GM18520 (cell line): ENCODE measurements at regions not wholly inside any gene's neighbourhood (a gene's known extent, or its start where the extent isn't known, plus 50 kb on each side); places are given as distances from the start of the nearest gene placed in this dataset.
"Not testable (repeated sequence)": the region's sequence is repeated elsewhere in the genome, so short reads cannot be mapped to it uniquely, and the experiment has no call there.

Experiments
- ATAC-seq: cut with Tn5 transposase; IDR thresholded peaks from one replicate; pipeline ENCODE4 v1.9.1; 2021; ENCODE audit not compliant: unreplicated experiment

GRCh38 chr5:90073026-90073570 lies 336.5 kb downstream of the CETN3 start:
- not testable (repeated sequence) for ATAC-seq

DNA sequence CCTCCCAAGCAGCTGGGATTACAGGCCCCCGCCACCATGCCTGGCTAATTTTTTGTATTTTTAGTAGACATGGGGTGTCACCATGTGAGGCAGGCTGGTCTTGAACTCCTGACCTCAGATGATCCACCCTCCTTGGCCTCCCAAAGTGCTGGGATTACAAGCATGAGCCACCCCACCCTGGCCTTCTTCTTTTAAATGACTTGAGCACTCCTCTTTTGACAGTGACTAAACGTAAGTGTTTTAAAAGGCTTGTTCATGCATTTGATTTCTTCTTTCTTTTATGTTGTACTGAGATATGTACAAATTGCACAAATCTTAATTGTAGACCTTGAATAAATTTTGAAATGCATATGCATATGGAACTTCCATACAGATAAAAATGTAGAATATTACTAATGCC lies 337.9 kb downstream of the CETN3 start:
- no peak for ATAC-seq

GRCh38 chr5:90071066-90071465 lies 338.5 kb downstream of the CETN3 start:
- no peak for ATAC-seq

DNA sequence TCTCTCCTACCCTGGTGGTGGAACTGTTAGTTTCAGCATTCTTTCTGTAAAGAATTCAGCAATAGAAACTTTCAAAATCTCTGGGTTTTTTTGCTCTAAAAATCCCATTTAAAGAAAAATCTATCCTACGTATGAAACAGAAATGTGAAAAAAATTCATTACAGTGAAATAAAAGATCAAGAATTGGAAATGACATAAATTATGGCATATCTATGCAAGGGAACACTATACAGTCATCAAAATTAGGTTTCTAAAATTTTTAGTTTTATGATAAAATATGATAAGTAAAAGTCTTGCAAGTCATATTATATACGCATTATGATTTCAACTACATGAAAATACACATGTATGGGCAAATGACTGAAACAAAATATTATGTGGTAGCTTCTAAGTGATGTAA lies 342.6 kb downstream of the CETN3 start:
- no peak for ATAC-seq

DNA sequence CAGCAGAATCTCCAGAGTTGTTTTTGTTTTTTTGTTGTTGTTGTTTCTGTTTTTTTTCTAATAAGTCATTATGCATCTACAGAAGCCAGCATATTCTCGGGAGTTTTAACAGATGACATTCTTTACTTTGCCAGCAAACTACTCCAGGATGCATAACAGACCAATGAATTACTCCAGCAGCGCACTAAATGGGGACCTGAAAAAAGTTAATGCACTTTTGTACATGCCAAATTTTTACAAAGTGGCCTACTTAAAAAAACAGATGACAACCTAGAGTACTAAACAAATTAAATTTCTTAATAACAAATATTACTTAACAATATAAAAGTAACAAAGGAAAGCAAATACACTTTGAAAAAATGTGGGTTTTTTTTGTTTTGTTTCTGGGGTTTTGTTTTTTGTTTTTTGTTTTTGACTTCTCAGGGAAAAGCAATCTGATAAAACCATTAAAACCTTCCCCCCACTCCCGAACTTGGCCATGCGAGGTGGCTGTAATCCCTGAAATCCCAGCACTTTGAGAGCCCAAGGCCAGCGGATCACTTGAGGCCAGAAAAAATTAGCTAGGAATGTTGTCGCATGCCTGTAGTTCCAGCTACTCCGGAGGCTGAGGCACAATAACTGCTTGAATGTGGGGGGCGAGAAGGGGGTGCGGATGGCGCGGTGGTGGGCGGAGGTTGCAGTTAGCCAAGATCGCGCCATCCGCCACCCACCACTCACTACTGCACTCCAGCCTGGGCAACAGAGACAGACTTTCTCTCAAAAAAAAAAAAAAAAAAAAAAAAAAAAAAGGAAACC lies 352.4 kb downstream of the CETN3 start:
- ATAC-seq = no peak

DNA sequence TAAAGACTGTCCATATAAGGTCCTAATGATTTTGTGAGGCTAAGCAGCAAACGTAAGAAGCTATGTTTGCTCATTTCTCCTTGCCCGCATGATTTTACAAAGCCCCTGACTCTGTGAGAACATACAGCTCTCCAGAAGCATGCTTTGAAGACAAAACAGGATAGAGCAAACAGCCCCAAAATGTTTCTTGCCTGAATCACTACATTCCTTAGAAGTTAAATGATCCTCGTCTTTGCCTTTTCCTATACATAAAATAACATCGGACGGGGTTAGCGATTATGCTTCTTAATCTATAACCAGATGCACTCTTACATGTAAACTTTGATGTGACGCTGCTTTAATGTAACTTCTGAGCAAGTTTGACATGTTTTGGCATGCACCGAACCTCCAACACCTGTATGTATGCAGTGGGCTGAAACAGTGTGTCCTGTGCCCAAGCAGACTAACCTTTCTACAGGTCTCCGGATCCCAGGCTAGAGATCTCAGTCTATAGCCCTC lies 353.7 kb downstream of the CETN3 start:
- ATAC-seq = no peak

DNA sequence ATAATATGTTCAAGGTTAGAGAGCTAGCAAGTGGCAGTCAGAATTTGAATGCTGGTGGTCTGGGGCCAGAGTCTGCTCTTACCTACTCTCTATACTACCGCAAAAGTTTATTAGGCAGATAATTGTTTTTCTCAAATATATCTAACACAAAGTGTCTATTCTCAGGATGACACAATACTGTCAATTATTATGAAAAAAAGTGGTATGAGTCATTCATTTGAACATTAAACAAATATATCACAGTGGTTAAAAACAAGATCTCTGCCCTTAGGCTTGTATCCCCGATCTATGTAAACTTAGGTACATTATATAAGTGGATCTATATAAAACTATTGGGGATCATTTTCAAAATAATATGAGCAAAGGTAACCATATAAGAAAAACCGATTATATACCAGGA lies 354.9 kb downstream of the CETN3 start:
- no peak for ATAC-seq

DNA sequence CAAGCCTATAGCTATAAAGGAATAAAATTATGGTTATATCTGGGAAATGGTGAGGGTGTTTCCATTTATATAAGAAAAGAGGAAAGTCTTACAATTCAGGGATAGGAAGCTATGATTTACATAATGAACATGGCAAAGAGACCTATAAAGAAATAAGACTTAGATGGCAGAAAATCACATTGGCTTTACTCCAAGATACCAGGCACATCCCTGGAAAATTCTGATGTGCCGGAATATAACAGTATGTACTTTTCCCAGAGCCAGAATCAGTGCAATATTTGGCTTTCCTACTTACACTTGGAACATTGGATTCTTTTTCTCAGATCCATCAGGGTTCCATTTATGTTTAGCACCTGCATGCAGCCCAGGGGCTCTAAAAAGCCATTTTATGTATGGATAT lies 357.8 kb downstream of the CETN3 start:
- ATAC-seq = no peak

DNA sequence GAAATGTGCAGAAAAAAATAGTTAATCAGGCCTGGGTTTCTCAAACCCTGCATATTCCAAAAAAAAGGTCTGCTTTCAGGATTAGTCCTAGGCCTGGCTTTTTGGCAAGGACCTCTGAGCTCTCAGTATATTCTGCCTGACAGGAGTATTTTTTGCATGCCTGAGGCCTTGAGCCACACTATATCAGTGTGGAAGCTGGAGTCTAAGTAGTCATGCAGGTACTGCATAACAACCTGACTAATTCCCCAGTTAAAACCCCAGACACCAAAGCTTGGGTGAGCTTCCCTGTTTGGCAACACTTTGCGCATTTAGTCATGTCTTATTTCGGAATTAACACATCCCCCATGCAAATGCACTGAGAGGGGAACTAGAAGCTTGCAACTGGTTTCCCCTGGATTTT lies 359.5 kb downstream of the CETN3 start:
- ATAC-seq = peak; percentile 60

DNA sequence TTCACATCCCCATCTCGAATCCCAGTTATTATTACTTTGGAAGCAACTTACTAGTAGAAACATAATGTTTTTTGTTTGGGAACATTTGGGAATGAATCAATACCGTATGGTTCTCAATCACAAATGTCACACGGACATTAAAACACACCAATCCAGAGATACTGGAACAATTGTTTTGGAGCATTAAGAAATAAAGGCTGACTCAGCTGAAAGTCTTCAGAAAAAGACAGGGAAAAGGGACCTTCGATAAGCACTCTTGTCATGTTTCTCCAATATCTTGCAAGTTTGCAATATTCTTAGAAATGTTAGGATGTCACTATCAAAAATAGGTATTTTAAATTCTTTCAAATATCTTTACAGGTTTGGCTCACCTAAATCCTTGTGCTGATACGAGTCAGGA lies 362.4 kb downstream of the CETN3 start:
- ATAC-seq = no peak

- not testable (repeated sequence) for ATAC-seq
These were observed 369.5 kb downstream of the CETN3 start for GRCh38 chr5:90040082-90040481.

DNA sequence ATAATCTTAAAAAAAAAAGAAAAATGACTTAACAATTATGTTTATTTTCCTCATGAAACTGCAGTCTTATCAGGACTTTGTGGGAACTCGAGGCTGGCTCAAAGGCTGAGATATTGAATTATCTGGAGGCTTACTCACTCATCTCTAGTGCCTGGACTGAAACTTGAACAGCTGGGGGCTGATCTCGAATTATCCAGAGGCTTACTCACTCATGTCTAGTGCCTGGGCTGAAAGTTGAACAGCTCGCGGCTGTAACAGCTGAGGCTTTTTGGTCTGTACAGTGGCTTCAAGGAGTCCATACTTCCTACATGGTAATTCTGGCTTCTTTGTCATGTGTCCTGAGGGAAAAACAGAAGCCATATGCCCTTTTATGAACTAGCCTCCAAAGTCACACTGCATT lies 371.9 kb downstream of the CETN3 start:
- no peak for ATAC-seq

- no peak for ATAC-seq
These were observed 386.9 kb downstream of the CETN3 start for GRCh38 chr5:90022711-90023053.

DNA sequence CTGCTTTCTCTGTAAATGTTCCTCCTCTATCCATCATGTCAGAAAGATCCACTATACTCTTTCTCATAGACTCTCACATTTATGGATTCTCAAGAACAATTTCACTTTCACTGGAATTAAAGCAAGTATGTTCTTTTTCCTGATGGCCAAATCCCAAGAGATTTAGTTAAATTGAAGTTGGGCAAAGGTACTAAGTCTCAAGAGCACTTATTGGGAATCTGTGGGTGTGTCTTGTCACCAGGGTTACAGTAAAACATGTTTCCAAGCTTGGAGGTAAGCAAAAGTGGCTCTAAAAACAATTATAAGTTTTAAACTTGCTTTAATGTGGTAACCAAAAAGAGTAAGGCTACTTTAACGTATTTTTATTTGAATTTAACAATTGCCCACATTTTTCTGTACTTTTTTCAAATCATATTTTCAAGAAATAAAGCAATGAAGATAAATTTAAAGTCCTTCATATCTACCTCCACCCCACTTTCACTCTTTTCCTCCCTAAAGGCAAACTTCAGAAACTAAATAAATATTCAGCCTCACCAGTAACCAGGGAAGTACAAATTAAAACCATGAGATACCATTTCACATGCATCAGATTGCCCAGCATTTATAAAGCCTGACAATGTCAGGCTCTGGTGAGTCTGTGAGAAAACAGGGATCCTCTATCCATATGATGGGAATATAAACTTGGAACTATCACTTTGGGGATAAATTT lies 387.4 kb downstream of the CETN3 start:
- no peak for ATAC-seq

GRCh38 chr5:90020575-90021538 lies 388.7 kb downstream of the CETN3 start:
- peak; percentile 97 for ATAC-seq

DNA sequence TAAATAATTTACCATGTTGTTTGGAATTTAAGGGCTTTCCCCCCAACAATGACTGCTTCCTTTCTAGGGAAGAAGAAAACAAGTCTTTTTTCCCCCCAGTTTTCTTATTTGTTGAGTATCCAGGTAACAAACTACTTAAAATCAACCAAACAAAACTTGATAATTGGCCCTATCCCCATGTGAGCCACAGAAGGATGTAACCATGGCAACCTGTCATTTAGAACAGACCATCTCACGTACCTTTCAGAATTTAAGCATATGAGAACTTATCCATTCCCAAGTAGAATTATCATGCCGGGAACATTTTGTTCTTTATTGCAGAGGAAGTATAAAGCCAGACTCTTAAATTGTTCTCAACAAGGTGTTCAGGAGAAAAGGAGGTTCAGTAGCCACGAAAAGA lies 392.3 kb downstream of the CETN3 start:
- ATAC-seq = no peak

DNA sequence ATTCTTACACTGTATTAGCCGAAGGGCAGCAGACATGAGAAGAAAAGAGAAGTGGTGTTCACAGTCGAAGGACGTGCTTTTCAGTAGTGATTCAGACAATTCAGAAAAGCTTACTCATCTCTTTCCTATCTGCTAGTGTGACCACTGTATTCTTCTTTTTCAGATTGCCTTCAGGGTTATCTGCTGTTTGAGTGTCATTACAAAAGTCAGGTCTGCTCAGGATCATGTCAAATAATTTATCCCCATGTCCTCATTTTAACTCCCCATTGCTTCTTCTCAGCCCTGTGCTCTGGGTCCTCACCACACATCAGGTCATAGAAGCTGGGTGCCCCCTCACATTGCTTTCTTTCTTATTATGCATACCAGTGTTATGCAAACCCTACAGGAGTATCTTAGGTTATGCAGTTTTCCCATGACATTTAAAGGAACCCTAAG lies 394.0 kb downstream of the CETN3 start:
- ATAC-seq = peak; percentile 92

DNA sequence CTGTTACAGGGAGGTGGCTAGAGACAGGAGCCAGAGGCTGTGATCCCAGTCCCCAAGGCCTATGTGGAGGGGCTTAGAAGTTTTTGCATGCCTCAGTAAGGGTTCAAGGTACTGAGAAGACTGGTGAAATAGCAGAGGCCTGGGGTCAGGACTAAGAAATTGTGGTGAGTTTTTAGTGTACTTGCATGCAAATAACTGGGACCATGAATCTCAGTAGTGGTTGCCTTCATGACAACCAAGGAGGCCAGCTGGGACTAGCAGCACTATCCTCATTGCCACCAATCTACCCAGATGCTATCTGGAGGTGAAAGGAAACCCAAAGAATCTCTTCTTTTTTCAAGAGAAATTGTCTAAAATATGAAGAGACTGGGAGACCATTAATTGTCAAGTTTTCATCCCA lies 395.1 kb downstream of the CETN3 start:
- ATAC-seq = peak; percentile 72

DNA sequence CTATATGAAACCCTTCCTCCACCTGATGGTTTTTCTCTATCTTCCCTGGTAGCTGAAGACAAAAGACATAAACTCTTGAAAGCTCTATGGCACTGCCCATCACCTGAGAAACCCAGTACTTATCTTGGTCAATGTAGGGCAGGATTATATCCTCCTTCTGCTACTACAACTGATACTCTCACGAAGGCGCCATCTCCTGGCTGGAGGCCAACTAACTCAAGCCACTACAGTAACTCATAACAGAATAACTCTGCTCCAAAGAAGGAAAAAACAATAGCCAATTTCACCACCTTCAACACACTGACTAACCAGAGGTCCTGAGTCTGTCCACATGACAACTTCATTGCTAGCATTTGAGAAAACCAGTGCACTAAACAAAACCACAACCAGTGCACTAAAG lies 409.2 kb downstream of the CETN3 start:
- no peak for ATAC-seq

DNA sequence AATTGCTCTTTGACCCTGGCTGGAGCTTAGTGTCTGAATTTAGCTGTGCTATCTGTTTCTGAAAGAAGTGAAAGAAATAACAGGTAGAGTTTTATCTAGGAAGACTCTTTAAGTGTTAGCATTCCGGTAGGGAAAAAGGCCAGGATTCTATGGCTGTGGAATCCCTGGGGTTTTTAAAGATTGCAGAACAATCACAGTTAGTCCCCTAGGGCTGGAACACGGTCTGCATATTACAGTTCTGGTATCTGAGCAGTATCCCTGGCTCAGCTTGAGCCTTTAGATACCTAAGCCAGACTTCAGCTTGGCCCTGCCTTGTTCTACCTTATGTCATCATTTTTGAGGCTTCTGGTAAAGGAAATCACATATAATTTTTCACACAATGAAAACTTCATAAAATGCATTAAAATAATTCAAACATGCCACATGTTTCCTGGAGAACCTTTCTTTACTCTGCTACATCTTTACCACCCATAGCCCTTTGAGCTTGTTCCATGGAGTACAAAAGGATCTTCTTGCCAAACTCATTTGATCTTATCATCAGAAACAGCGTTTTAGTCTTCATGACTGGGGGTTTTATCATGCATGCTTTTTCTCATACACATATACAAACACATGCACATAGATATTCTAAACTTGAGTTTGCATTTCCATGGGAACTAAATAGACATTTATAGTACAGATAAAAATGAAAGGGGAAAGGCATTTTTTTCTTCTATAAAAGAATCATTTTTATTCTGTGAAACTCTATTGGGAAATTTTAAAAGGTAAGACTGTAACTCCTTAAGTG lies 410.8 kb downstream of the CETN3 start:
- ATAC-seq = no peak
